GM12892 (cell line): ENCODE measurements at regions not wholly inside any gene's neighbourhood (a gene's known extent, or its start where the extent isn't known, plus 50 kb on each side); places are given as distances from the start of the nearest gene placed in this dataset.

Experiments used
- POLR2A ChIP-seq: IDR thresholded peaks from 2 replicates; pipeline ENCODE4 v1.6.1; 2011; ENCODE audit warnings: low read depth, low read length, control low read depth
- POLR2AphosphoS5 ChIP-seq: IDR thresholded peaks from 2 replicates; pipeline ENCODE4 v1.6.1; 2011; ENCODE audit warnings: low read depth, low read length, control low read depth
- TAF1 ChIP-seq: IDR thresholded peaks from 2 replicates; pipeline ENCODE4 v1.6.1; 2011; ENCODE audit warnings: low read depth, mild to moderate bottlenecking, control low read depth, low read length, borderline replicate concordance

- no peak for TF ChIP-seq TAF1
- no peak for TF ChIP-seq POLR2AphosphoS5
- no peak for TF ChIP-seq POLR2A
These were observed 273.7 kb upstream of the KLHL29 start for GRCh38 chr2:23111263-23111662.
